Epithelial cell of prostate (primary cell): ENCODE measurements at regions not wholly inside any gene's neighbourhood (a gene's known extent, or its start where the extent isn't known, plus 50 kb on each side); places are given as distances from the start of the nearest gene placed in this dataset.

Experiments
- DNase-seq: peaks from one replicate; pipeline ENCODE4 v3.0.0-alpha.2; 2011; ENCODE audit warnings: low read depth, low spot score
- H3K27ac ChIP-seq: fragments of 450-650 bp; 2 replicates; pipeline ENCODE4 v1.5.1; 2017; ENCODE audit warnings: mild to moderate bottlenecking

DNA sequence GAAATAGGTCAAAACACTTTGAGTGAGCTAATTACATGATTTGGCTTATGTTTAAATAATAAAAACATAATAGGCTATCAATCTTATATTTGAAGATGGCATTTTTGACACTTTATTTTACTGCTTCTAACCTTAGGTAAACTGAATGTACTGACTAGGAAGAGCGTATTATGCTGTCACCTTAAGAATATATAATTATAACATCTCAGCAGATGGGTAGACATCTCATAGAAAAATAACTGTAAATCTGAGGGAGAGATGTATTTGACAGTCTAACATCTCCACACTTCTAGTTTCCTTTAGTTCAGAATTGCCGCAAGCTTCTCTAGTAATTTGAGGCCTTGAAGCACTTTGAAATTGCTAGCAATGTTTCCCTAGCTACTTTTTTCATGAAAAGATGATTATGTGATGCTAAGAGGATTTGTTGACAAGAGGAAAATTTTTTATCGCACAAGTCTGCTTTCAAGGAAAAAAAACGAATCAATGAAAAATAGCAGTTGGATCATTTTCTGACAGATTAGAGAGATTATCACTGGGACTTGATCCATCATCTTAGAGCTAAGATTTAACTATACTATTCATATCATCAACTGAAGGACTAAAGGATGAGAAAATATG lies 238.2 kb upstream of the NAALADL2 start:
- DNase-seq = no peak
- no peak overlapping the region for H3K27ac ChIP-seq

GRCh38 chr3:174633342-174633741 lies 225.8 kb upstream of the NAALADL2 start:
- no peak overlapping the region for H3K27ac ChIP-seq
- no peak for DNase-seq

DNA sequence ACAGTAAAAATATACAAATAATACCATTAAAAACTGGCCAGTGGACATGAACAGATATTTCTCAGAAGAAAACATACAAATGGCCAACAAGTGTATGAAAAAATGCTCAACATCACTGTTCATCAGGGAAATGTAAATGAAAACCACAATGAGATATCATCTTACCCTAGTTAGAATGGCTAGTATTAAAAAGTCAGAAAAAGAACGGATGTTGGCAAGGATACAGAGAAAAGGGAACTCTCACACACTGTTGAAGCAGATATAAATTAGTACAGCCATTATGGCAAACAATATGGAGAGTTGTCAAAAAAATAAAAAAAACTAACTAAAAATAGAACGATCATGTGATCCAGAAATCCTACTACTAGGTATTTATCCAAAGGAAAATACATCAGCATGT lies 222.7 kb upstream of the NAALADL2 start:
- H3K27ac ChIP-seq = no peak overlapping the region
- DNase-seq = no peak

DNA sequence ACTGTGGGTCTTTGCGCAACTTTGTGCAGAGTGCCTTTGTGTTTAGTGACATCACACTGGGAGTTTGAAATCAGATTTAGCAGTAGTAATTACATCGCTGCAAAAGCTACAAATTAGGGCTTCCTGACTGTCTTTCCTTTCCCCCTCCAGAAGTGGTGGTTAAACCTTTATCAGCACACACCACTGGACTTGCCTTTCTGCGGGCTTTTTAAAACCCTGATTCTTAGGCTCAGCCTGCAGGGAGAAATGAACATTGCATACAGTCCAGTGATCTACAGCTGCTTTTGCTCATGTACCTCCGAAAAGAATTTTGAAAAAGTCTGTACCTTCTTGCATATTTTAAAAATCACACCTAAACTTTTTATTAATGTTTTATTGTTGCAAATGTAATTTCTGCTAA lies 219.7 kb upstream of the NAALADL2 start:
- H3K27ac ChIP-seq = no peak overlapping the region
- DNase-seq = no peak

DNA sequence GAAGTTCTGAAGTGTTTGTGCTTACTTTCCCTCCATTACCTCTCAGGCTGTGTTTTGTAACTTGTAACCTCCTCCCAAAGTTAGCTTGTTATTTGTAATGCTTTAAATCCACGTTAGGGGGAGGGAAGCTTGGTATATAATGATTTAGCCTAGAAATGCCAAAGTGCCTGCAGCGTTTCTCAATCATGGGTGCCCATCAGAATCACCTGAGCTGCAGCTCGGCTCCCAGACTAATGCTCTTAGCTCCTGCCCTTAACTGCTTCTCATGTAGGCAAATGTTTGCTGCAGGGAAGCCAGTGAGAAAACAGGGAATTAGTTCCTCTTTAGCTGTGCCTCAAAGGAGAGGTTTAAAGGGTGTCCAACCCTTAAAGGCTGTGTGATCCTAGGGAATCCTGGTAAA lies 219.2 kb upstream of the NAALADL2 start:
- H3K27ac ChIP-seq = no peak overlapping the region
- no peak for DNase-seq

- no peak overlapping the region for H3K27ac ChIP-seq
- no peak for DNase-seq
Measured at GRCh38 chr3:174640932-174641331, 218.2 kb upstream of the NAALADL2 start.

GRCh38 chr3:174644287-174644686 lies 214.8 kb upstream of the NAALADL2 start:
- no peak for DNase-seq
- H3K27ac ChIP-seq = no peak overlapping the region

DNA sequence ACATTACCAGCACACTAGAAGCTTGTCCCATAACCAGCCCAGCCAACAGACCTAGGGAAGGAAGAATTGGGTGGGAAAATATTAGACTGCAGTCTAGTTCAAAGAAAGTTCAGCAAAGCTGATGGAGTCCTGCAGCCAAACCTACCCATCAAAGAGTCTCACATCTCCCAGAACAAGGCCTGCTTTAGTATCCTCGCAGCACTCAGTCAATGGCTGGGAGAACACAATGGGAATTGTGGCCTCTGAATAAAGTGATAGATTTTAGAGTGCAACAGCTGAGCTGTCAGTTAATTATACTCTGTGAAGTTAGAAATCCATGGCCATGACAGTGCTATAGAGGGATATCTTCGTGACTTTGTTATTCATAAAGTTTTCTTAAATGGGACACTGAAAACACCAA lies 207.2 kb upstream of the NAALADL2 start:
- H3K27ac ChIP-seq = no peak overlapping the region

GRCh38 chr3:174659511-174659910 lies 199.6 kb upstream of the NAALADL2 start:
- no peak overlapping the region for H3K27ac ChIP-seq
- no peak for DNase-seq

More for the DNA sequence above, 207.2 kb upstream of the NAALADL2 start:
- no peak for DNase-seq

GRCh38 chr3:174662653-174663052 lies 196.5 kb upstream of the NAALADL2 start:
- H3K27ac ChIP-seq = no peak overlapping the region
- DNase-seq = no peak

DNA sequence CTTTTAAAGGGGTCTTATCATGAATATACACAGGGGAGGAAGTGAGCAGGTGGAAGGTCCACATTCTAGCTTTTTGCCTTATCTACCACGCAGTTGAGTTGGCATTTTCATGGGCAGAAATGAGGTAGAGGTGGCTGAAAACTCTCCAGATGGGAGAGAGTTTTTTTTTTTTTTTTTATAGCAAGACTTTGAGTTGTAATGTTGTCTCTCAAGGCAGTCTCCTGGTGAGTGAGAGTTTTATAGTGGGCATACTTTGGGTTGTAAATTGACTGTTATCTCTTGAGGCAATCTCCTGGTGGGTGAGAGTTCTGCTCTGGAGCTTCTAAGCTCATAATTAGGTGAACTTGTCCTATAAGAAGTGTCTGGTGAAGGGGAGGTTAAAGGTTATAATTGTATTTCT lies 191.7 kb upstream of the NAALADL2 start:
- no peak overlapping the region for H3K27ac ChIP-seq
- DNase-seq = no peak

GRCh38 chr3:174675406-174675805 lies 183.7 kb upstream of the NAALADL2 start:
- no peak overlapping the region for H3K27ac ChIP-seq

GRCh38 chr3:174681784-174682183 lies 177.3 kb upstream of the NAALADL2 start:
- no peak overlapping the region for H3K27ac ChIP-seq
- no peak for DNase-seq

More at GRCh38 chr3:174675406-174675805, 183.7 kb upstream of the NAALADL2 start:
- no peak for DNase-seq

GRCh38 chr3:174685796-174686195 lies 173.3 kb upstream of the NAALADL2 start:
- no peak for DNase-seq

DNA sequence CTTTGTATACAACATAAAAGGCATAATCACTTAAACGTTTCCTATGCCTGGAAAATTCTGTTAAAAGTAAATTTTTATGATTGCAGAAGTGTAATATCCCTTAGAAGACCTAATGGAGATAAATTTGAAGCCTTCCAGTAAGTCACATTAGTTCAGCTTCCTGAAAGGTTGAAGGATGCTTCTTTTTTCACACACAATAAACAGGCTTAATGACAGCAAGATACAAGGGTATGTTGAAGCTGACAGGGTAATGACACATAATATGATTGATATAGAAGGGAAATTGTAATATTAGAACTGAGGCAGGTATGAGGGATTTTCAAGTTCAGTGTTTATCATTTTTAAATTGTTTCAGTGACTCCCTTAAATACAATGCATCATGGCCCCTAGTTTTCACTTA lies 161.8 kb upstream of the NAALADL2 start:
- no peak overlapping the region for H3K27ac ChIP-seq
- DNase-seq = no peak

More at GRCh38 chr3:174685796-174686195, 173.3 kb upstream of the NAALADL2 start:
- H3K27ac ChIP-seq = no peak overlapping the region

DNA sequence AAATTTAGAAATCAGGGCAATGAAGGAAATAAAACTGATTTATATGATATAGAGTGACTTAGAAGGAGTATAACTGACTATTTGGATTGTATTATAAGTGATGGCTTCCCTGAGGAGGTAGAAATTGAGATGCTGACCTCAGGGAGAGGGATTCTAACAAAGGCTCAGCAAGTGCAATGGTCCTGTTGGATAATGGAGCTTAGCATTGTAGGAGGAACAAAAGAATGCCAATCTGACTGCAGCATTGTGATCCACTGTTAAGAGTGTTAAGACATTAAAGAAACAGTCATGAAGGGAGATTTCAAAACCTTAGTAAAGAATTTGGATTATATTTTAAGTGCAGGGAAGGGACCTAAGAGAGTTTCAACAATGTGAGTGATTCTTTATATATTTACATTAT lies 158.4 kb upstream of the NAALADL2 start:
- H3K27ac ChIP-seq = no peak overlapping the region
- DNase-seq = no peak

- H3K27ac ChIP-seq = no peak overlapping the region
- no peak for DNase-seq
Measured at GRCh38 chr3:174710612-174711011, 148.5 kb upstream of the NAALADL2 start.

- DNase-seq = no peak
- H3K27ac ChIP-seq = no peak overlapping the region
Measured at GRCh38 chr3:174715386-174715785, 143.7 kb upstream of the NAALADL2 start.

- H3K27ac ChIP-seq = no peak overlapping the region
- DNase-seq = no peak
Measured at GRCh38 chr3:174716956-174717505, 142.1 kb upstream of the NAALADL2 start.

DNA sequence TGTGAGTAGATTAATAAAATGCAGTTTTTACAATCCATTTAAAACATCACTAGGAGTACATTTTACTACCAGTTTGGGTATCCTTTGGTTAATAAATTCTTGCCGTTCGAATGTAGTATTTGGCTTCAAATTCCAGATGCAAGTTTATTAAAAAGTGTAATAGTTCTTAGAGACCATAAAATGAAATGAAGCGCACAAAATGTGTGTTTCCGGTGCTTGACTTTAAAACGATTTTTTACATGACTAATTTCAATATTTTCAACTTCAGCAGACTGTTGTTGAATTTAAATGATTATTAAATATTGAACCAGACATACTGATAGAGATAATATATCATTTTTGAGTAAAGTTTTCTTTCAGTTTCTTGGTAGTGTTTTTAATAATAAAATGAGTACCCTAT lies 138.4 kb upstream of the NAALADL2 start:
- no peak for DNase-seq
- H3K27ac ChIP-seq = no peak overlapping the region

DNA sequence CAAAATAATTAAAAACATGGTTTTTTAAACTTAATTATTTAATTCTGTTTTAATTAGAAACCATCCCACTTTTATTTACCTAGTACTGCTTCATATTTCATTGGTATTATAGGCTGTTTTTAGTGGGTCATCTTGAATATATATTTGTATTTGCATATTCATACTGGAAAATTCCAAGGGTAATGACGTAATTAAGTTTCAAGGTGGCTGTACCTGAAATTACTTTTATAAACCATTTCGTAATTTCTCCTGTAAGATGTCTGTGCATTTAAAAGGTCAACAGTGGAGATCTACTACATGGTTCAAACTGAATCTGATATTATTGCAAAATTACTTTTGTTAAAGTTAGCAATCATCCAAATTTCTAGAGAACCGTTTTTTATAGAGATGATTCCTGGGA lies 133.8 kb upstream of the NAALADL2 start:
- H3K27ac ChIP-seq = no peak overlapping the region
- DNase-seq = no peak

DNA sequence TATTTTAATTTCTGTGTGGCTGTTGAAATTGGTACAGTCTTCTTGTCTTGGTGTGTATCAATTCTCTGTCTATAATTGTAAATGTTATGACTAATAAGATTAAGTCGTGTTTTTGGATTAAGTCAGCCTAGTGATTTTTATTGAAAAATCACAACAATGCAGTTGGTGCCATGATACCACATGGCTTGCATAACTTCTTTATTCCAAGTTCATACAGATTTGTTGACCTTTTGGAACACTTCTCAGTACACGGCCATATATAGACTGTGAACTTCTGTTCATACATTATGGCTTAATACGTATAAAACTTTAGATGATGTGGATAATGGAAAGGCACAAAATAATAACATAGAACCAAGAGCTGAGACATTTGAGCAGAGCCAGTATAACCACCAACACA lies 121.2 kb upstream of the NAALADL2 start:
- no peak overlapping the region for H3K27ac ChIP-seq
- no peak for DNase-seq
